Lung microvascular endothelial cell (primary cell): ENCODE measurements at regions not wholly inside any gene's neighbourhood (a gene's known extent, or its start where the extent isn't known, plus 50 kb on each side); places are given as distances from the start of the nearest gene placed in this dataset.
"Not testable (repeated sequence)": the region's sequence is repeated elsewhere in the genome, so short reads cannot be mapped to it uniquely, and the experiment has no call there.

Source experiments
- DNase-seq, 2 donors: peaks; one replicate each; pipeline versions ENCODE4 v3.0.0 to v3.0.0-alpha.2; 2010; ENCODE audit warnings: low read depth in 2 of 2

- DNase-seq = no peak
These were observed 111.6 kb downstream of the MAGEE2 start for GRCh38 chrX:75673468-75673867.

GRCh38 chrX:75655627-75656026 lies 129.4 kb downstream of the MAGEE2 start:
- no peak for DNase-seq

GRCh38 chrX:75649829-75650228 lies 127.0 kb upstream of the ZDHHC15 start:
- DNase-seq = no peak

- no peak for DNase-seq
These were observed 126.2 kb upstream of the ZDHHC15 start for GRCh38 chrX:75648803-75649588.

GRCh38 chrX:75642811-75643361 lies 120.0 kb upstream of the ZDHHC15 start:
- DNase-seq = no peak

- DNase-seq = no peak
These were observed 115.5 kb upstream of the ZDHHC15 start for GRCh38 chrX:75638332-75638731.

- DNase-seq = no peak
These were observed 102.4 kb upstream of the ZDHHC15 start for GRCh38 chrX:75625232-75625631.

DNA sequence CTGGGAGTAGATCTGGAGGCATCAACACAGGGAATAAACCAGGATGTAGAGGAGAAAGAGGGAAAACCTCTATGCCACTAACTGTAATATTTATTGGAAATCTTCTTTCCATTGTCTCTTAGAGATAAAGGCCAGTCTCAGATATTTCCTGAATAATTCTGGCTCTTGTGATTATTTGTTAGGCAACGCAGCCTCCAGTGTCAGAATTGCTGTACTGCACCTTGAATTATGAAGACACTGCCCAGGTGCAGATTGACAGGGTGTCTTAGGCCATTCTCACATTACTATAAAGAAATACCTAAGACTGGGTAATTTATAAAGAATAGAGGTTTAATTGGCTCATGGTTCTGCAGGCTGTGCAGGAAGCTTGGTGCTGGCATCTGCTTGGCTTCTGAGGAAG lies 100.7 kb upstream of the ZDHHC15 start:
- no peak for DNase-seq

DNA sequence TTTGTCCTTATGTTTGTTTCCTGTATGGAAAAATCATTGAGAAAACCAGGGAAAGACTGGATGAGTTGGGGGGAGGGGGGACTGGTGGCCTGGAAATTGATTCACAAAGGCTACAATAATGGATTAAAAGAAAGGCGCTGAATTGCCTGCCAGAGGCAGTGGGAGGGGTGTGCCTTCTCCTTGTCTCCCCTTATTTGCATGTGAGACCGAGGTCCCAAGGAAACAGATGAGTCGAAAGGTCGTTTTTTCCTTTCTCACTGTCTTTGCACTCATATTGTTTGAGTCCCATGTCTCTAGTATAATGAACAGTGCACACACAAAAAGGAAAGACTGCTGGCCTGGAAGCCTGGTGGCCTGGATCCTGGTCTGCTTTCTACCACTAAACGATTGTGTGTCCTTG lies 86.6 kb upstream of the ZDHHC15 start:
- DNase-seq = no peak

DNA sequence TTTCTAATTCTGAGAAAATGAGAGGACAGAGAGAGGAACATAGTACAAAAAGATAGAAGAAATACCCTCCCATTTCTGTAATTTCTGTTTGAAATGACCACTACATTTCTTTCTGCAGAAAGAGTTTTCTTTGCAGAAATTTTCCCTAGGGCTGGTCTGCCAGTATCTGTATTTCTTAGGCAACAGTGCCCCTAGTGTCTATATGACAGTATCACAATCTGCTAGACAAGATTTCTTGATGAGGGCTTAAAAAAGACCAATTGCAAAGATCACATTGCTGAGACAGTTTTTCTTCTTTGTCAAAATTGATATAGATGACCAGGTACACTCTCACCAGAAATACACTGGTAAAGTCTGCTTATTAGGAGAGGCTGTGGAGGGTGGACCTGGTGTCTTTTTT lies 81.0 kb upstream of the ZDHHC15 start:
- DNase-seq = peak; percentile 24 to 42

DNA sequence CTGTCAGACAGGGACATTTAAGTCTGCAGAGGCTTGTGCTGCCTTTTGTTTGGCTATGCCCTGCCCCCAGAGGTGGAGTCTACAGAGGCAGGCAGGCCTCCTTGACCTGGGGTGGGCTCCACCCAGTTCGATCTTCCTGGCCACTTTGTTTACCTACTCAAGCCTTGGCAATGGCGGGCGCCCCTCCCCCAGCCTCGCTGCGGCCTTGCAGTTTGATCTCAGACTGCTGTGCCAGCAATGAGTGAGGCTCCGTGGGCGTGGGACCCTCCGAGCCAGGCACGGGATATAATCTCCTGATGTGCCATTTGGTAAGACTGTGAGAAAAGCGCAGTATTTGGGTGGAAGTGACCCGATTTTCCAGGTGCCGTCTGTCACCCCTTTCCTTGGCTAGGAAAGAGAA lies 79.2 kb upstream of the ZDHHC15 start:
- DNase-seq = not testable (repeated sequence)

DNA sequence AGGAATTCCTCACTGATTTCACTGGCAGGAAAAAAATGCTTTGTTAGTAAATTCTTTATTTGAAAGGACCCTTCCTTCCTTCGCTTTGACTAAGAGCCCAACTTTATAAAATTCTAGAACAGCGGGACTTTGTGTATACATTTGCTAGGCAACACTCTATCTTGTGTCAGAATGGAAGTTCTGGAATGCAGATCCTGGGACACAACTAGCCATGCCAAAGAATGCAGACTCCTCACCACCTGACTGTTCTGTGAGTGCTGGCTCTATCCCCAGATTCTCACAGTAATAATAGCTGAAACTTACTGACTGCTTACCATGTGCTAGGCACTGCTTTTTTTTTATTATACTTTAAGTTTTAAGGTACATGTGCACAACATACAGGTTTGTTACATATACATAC lies 73.3 kb upstream of the ZDHHC15 start:
- peak in 1 of 2 donors; percentile 1 for DNase-seq

GRCh38 chrX:75593186-75593585 lies 70.3 kb upstream of the ZDHHC15 start:
- DNase-seq = not testable (repeated sequence)

GRCh38 chrX:75582511-75582910 lies 59.7 kb upstream of the ZDHHC15 start:
- no peak for DNase-seq
